ENCODE measurements at regions not wholly inside any gene's neighbourhood (a gene's known extent, or its start where the extent isn't known, plus 50 kb on each side); places are given as distances from the start of the nearest gene placed in this dataset.

DNA sequence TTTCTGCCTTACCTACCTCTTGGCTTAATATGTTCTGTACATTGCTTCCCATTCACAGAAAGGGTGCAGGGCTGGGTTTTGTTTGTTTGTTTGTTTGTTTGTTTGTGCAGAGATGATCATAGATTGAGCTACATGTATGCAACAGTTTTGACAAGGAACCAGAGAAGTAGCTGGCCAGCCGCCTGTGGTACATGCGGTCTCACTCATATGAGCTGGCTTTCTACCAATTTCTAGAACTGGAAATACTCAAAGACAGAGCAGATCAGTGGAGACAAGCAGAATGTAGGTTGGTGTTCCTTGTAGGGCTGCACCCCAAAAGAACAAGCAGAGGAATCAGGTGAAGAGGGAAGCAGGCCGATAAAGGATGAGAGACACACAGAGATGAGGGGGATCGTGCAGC, 502.7 kb downstream of the SOX2 start:
- no peak for DNase-seq (ENCODE audit: low read depth)

DNA sequence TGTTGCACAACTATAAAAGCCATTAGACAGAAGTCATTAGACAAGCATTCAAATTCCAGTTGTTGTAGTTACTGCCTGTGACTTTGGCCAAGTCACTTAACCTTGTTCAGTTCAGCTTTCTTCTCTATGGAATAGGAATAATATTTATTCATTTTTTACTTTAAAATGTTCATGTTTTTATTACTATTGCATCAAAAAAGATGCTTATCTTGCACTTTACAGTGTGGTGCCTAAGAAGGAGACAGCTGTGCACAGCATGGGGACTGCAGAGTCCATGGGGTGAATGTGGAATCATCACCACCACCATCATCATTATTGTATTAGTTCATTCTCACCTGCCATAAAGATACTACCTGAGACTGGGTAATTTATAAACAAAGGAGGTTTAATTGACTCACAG, 504.2 kb downstream of the SOX2 start:
- DNase-seq (ENCODE audit: low read depth) = no peak

GRCh38 chr3:182216311-182216970, 504.7 kb downstream of the SOX2 start:
- no peak for DNase-seq (ENCODE audit: low read depth)

- DNase-seq (ENCODE audit: low read depth) = no peak
Observed at GRCh38 chr3:182220013-182220412, 508.3 kb downstream of the SOX2 start.

- DNase-seq (ENCODE audit: low read depth) = no peak
Observed at GRCh38 chr3:182220471-182220870, 508.7 kb downstream of the SOX2 start.

GRCh38 chr3:182226995-182227394, 515.3 kb downstream of the SOX2 start:
- no peak for DNase-seq (ENCODE audit: low read depth)

GRCh38 chr3:182233405-182233804, 521.7 kb downstream of the SOX2 start:
- no peak for DNase-seq (ENCODE audit: low read depth)

DNA sequence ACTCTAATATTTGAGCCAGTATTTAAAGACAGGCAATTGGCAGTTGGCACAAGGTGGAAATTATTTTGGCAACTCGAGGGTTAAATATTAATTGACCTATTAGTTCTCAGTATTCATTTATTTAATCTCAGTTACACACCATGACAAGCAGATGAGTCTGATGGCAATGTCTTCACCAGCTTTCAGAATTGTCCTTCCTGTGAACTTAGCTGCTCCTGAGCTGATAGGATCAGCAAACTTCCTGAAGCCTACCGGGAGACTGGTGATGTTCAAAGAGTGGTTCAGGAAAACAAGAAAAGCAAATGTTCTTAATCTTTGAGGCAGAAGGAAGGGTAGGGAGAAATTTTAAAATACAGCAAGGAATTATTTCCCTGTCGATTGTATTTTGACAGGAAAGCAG, 522.2 kb downstream of the SOX2 start:
- DNase-seq (ENCODE audit: low read depth) = no peak

DNA sequence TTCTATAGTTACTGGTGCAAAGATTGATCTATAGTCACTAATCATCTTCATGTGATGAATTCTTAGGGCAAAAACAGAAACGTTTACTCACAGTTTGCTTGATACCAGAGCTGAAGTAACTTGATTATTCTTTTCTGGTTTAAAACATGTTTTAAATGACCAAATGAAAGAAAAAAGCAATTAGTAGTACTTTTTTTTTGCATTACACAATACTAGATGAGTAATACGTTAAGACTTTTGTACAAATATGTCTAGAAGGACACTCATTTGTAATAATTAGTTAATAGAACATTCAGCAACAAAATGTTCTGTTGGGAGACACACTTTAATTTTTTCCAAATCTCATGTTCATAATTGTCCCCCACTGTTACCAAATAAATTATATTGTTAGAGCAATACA, 523.2 kb downstream of the SOX2 start:
- DNase-seq (ENCODE audit: low read depth) = no peak

- no peak for DNase-seq (ENCODE audit: low read depth)
Observed at GRCh38 chr3:182235504-182235903, 523.8 kb downstream of the SOX2 start.

DNA sequence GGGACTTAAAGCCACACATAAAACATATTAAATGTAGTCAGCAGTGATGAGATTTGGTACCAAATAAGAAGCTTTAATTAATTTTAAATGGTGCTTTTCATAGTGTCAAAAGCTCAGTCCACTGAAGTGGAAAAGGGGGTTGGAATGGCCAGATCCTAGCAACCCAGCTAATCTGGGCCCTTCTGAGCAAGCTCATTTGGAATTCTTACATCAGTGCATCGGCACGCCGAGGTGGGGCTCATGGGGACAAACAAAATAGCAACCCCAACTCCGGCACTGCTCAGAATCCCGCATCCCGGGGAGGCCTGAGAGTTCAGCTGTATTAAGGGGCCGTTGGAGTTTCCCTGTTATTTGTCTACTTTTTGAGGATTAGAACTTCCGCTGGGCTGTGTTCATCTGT, 526.4 kb downstream of the SOX2 start:
- no peak for DNase-seq (ENCODE audit: low read depth)

- DNase-seq (ENCODE audit: low read depth) = no peak
Observed at GRCh38 chr3:182239316-182239715, 527.6 kb downstream of the SOX2 start.

- no peak for DNase-seq (ENCODE audit: low read depth)
Observed at GRCh38 chr3:182240474-182240873, 528.7 kb downstream of the SOX2 start.

- DNase-seq (ENCODE audit: low read depth) = no peak
Observed at GRCh38 chr3:182241196-182241765, 529.6 kb downstream of the SOX2 start.

DNA sequence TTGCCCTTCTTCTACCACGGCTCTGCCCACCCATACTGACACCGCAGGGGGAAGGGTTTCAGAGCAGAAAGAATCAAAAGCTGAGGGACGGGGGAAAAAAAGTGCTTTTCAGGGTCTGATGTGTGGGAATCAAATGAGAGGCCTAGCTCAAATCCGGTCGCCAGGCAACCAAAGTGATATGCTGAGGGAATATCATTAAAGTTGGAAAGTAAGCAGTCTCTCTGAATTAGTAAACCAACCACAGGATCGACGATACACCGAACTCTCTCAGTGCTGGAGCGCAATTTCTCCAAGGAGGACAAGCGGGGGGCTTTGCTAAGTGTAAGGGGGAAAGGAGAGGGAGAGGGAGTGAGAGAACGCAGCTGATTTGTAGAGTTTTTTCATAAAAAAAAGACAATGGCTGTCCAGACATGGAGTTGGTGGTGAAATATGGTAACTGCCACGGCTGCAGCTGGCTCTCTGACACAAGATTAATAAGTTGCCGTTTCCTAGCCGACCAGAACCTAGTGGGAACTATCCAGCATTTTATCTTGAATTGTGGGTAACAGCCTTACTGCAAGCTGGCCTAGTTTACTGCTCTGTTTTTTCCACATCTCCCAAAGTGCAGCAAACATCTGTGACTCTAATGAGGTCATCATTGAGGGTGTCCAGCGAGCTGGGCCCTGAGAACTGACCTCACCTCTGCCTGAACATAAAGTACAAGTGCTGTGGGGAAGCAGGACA, 530.2 kb downstream of the SOX2 start:
- no peak for DNase-seq (ENCODE audit: low read depth)

- no peak for DNase-seq (ENCODE audit: low read depth)
Observed at GRCh38 chr3:182242489-182242942, 530.8 kb downstream of the SOX2 start.

- DNase-seq (ENCODE audit: low read depth) = no peak
Observed at GRCh38 chr3:182243625-182244024, 531.9 kb downstream of the SOX2 start.

DNA sequence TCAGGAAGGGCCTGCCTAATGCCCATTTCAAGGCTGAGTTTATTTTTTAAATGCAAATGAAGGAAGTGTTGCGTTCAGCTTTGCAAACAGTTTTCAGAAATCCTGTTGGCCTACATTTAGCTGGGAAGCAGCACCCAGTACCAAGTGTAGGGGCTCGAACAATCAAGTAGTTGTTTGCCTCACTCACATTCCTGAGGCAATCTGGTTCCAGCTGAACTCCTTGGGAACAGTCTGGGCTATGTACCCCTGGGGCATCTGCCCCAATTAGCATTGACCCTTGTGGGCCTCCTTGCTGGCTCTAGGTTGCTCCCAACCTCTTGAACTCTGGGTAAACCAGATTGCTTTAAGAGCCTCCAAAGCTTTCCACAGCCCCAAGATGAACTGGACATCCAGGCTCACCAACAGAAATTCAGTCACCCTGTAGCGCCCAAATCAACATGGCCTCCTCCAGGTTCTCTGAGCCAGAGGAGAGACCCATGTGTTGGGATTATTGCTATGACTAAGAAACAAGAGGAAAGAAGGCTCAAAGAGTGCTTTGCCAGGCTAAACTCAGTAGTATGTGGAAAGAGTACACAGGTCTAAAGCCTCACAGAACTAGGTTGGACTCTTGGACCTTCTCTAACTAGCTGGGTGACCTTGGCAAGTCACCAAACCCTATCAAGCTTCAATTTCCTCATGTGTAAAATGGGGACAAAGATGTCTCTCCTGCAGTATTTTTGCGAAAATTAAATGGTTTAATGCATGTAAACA, 532.7 kb downstream of the SOX2 start:
- no peak for DNase-seq (ENCODE audit: low read depth)

- DNase-seq (ENCODE audit: low read depth) = no peak
Observed at GRCh38 chr3:182245059-182245458, 533.3 kb downstream of the SOX2 start.

DNA sequence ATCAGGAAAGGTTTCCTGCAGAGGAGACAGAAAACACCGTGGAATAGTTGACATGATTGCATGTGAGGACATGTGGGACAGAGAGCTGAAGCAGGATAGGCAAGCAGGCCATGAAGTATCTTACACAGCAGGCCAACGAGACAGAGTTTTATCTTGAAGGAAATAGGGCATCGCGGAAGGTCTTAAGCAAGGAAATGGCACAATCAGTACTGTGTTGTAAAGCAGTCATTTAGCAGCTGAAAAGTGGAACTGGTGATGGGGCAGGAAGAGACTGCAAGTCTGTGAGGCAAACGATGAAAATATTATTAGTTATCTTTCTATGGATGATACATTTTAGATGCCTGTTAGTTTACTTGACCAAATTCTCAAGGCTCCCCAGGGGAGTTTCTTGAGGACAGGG, 535.1 kb downstream of the SOX2 start:
- DNase-seq (ENCODE audit: low read depth) = no peak

GRCh38 chr3:182248349-182248880, 536.7 kb downstream of the SOX2 start:
- no peak for DNase-seq (ENCODE audit: low read depth)

GRCh38 chr3:182252802-182253201, 540.5 kb upstream of the ATP11B start:
- DNase-seq (ENCODE audit: low read depth) = no peak

- no peak for DNase-seq (ENCODE audit: low read depth)
Observed at GRCh38 chr3:182255158-182255557, 538.1 kb upstream of the ATP11B start.
